OCI-LY1 (cell line): ENCODE measurements at regions not wholly inside any gene's neighbourhood (a gene's known extent, or its start where the extent isn't known, plus 50 kb on each side); places are given as distances from the start of the nearest gene placed in this dataset.

Experiments used
- H2AFZ ChIP-seq: fragments of 200-600 bp; sonication (generic), shearing (Covaris generic); 2 replicates; pipeline ENCODE4 v1.6.0; 2014; ENCODE audit warnings: antibody characterized with exemption, mild to moderate bottlenecking, low read length
- H3F3A ChIP-seq: fragments of 200-600 bp; sonication (generic), shearing (Covaris generic); 2 replicates; pipeline ENCODE4 v1.6.0; 2014; ENCODE audit warnings: mild to moderate bottlenecking, antibody characterized with exemption, low read length, moderate library complexity; ENCODE audit not compliant: insufficient read depth
- H3K27ac ChIP-seq: fragments of 200-600 bp; sonication (generic); 2 replicates; pipeline ENCODE4 v1.5.1; 2014; ENCODE audit warnings: low read length, mixed run types, mild to moderate bottlenecking, low read depth; ENCODE audit not compliant: poor library complexity, severe bottlenecking
- H3K27me3 ChIP-seq: fragments of 200-600 bp; sonication (generic); 2 replicates; pipeline ENCODE4 v1.6.0; 2014; ENCODE audit warnings: antibody characterized with exemption, mild to moderate bottlenecking, low read length, moderate library complexity; ENCODE audit not compliant: insufficient read depth
- H3K36me3 ChIP-seq: fragments of 200-600 bp; sonication (generic); 2 replicates; pipeline ENCODE4 v1.6.1; 2014; ENCODE audit warnings: mild to moderate bottlenecking, antibody characterized with exemption, low read length, moderate library complexity, mixed read lengths; ENCODE audit not compliant: insufficient read depth
- H3K4me1 ChIP-seq: fragments of 200-600 bp; sonication (generic); 2 replicates; pipeline ENCODE4 v1.5.1; 2014; ENCODE audit warnings: mild to moderate bottlenecking, low read length, moderate library complexity; ENCODE audit not compliant: insufficient read depth, severe bottlenecking
- H3K4me2 ChIP-seq: fragments of 200-600 bp; sonication (generic), shearing (Covaris generic); 2 replicates; pipeline ENCODE4 v1.6.1; 2014; ENCODE audit warnings: low read length
- H3K4me3 ChIP-seq: fragments of 200-600 bp; sonication (generic); 2 replicates; pipeline ENCODE4 v1.5.1; 2014; ENCODE audit warnings: low read length, low read depth, mild to moderate bottlenecking, mixed read lengths; ENCODE audit not compliant: poor library complexity, severe bottlenecking
- H3K79me2 ChIP-seq: fragments of 200-600 bp; shearing (Covaris generic); 2 replicates; pipeline ENCODE4 v1.6.1; 2016; ENCODE audit warnings: mixed run types, low read length, mixed read lengths; ENCODE audit not compliant: insufficient read depth
- H3K9ac ChIP-seq: fragments of 200-600 bp; sonication (generic), shearing (Covaris generic); 2 replicates; pipeline ENCODE4 v1.6.1; 2014; ENCODE audit warnings: mild to moderate bottlenecking, low read length, mixed read lengths
- H3K9me2 ChIP-seq: fragments of 200-600 bp; sonication (generic), shearing (Covaris generic); 2 replicates; pipeline ENCODE4 v1.6.1; 2014; ENCODE audit warnings: low read depth, mild to moderate bottlenecking, low read length, mixed read lengths
- H3K9me3 ChIP-seq: fragments of 200-600 bp; shearing (Covaris generic); 2 replicates; pipeline ENCODE4 v1.6.1; 2014; ENCODE audit warnings: low read length, mixed read lengths
- H4K20me1 ChIP-seq: fragments of 200-600 bp; sonication (generic), shearing (Covaris generic); 2 replicates; pipeline ENCODE4 v1.6.0; 2016; ENCODE audit warnings: mild to moderate bottlenecking, low read length; ENCODE audit not compliant: insufficient read depth
- CTCF ChIP-seq: fragments of 200-600 bp; sonication (generic), shearing (Covaris generic); IDR thresholded peaks from 2 replicates; pipeline ENCODE4 v1.5.1; 2017; ENCODE audit warnings: mild to moderate bottlenecking, antibody characterized with exemption, low read length, moderate library complexity, mixed read lengths
- EZH2 ChIP-seq: fragments of 200-600 bp; sonication (generic), shearing (Covaris generic); IDR thresholded peaks from 2 replicates; pipeline ENCODE4 v1.8.0; 2017; ENCODE audit warnings: borderline replicate concordance, mixed run types, mild to moderate bottlenecking, antibody characterized with exemption, low read length, moderate library complexity, mixed read lengths

GRCh38 chr7:131061158-131061557 is 266.5 kb upstream of the MKLN1 start:
- Histone ChIP-seq H3K4me2 (no peak overlapping the region), H4K20me1 (no peaks in the 10 kb centered on the region), H3K4me3 (no peak overlapping the region), H3K79me2 (peaks cover 85% of the 10 kb centered on the region), H3K27ac (no peak overlapping the region), H3F3A (no peaks in the 10 kb centered on the region), H3K9me2 (no peaks in the 10 kb centered on the region), H3K27me3 (no peaks in the 10 kb centered on the region), H3K9me3 (no peaks in the 10 kb centered on the region), H3K9ac (no peak overlapping the region), H3K36me3 (peaks cover 65% of the 10 kb centered on the region), H2AFZ (no peak overlapping the region), H3K4me1 (peaks cover 24% of the 10 kb centered on the region)
- TF ChIP-seq CTCF: no peak
- TF ChIP-seq EZH2: no peak

GRCh38 chr7:131061818-131062217 is 265.9 kb upstream of the MKLN1 start:
- Histone ChIP-seq H4K20me1 (no peaks in the 10 kb centered on the region), H3K36me3 (peaks cover 67% of the 10 kb centered on the region), H3K4me1 (peaks cover 18% of the 10 kb centered on the region), H3K4me2 (no peak overlapping the region), H3K79me2 (peaks cover 85% of the 10 kb centered on the region), H2AFZ (no peak overlapping the region), H3K9ac (no peak overlapping the region), H3K9me2 (no peaks in the 10 kb centered on the region), H3K4me3 (no peak overlapping the region), H3F3A (0 out of 2 replicates have a peak, but pooled peaks cover under 1% of the 10 kb centered on the region), H3K27me3 (no peaks in the 10 kb centered on the region), H3K27ac (no peak overlapping the region), H3K9me3 (no peaks in the 10 kb centered on the region)
- no peak for TF ChIP-seq EZH2
- TF ChIP-seq CTCF: no peak

GRCh38 chr7:131066635-131067034 is 261.0 kb upstream of the MKLN1 start:
- H3K9ac ChIP-seq: no peak overlapping the region
- no peak overlapping the region for H3K4me2 ChIP-seq
- H3K79me2 ChIP-seq: peaks cover 81% of the 10 kb centered on the region
- H3K9me3 ChIP-seq: no peaks in the 10 kb centered on the region
- no peaks in the 10 kb centered on the region for H3K9me2 ChIP-seq
- H3K4me3 ChIP-seq: no peak overlapping the region
- no peak overlapping the region for H2AFZ ChIP-seq
- H3K27me3 ChIP-seq: no peaks in the 10 kb centered on the region
- peaks cover 40% of the 10 kb centered on the region for H3K4me1 ChIP-seq
- TF ChIP-seq CTCF (no peak), EZH2 (no peak)
- H3F3A ChIP-seq: 0 out of 2 replicates have a peak, but pooled peaks cover 4% of the 10 kb centered on the region
- peak overlapping the region; percentile 47 for H3K27ac ChIP-seq
- H3K36me3 ChIP-seq: peaks cover 58% of the 10 kb centered on the region
- no peaks in the 10 kb centered on the region for H4K20me1 ChIP-seq
